ENCODE measurements at regions not wholly inside any gene's neighbourhood (a gene's known extent, or its start where the extent isn't known, plus 50 kb on each side); places are given as distances from the start of the nearest gene placed in this dataset.

- no peak for TF ChIP-seq CTCF (IDR thresholded peaks at IDR 0.05)
- TF ChIP-seq POLR2A (IDR thresholded peaks at IDR 0.05), result no peak
Measured at GRCh38 chr13:33757713-33758112, 60.2 kb upstream of the RFC3 start.
